Liver (tissue), 8 donors: ENCODE measurements at regions not wholly inside any gene's neighbourhood (a gene's known extent, or its start where the extent isn't known, plus 50 kb on each side); places are given as distances from the start of the nearest gene placed in this dataset.

ENCODE experiments used
- DNase-seq: peaks from one replicate; pipeline ENCODE4 v3.0.0-alpha.2; 2017; ENCODE audit warnings: low spot score
- H3K27ac ChIP-seq, 2 donors: one replicate each; pipeline ENCODE4 v1.7.0; 2013; ENCODE audit warnings: inconsistent platforms in 2 of 2, low read length in 2 of 2, control low read depth in 1 of 2, low read depth in 1 of 2, mild to moderate bottlenecking in 1 of 2
- H3K27me3 ChIP-seq, 4 donors: one replicate each; pipeline versions ENCODE4 v1.6.1 to v1.7.0; 2013; ENCODE audit warnings: low read length in 3 of 4, inconsistent platforms in 1 of 4, mild to moderate bottlenecking in 1 of 4, moderate library complexity in 1 of 4; ENCODE audit not compliant: control insufficient read depth in 4 of 4, insufficient read depth in 4 of 4
- H3K36me3 ChIP-seq, 4 donors: one replicate each; pipeline versions ENCODE4 v1.6.1 to v1.7.0; 2013; ENCODE audit warnings: low read length in 3 of 4, mild to moderate bottlenecking in 3 of 4, low read depth in 1 of 4, moderate library complexity in 1 of 4; ENCODE audit not compliant: control insufficient read depth in 4 of 4, insufficient read depth in 3 of 4
- H3K4me1 ChIP-seq, 4 donors: one replicate each; pipeline versions ENCODE4 v1.6.1 to v1.7.0; 2013; ENCODE audit warnings: low read length in 3 of 4, mild to moderate bottlenecking in 3 of 4, moderate library complexity in 1 of 4; ENCODE audit not compliant: control insufficient read depth in 4 of 4, insufficient read depth in 4 of 4
- H3K4me3 ChIP-seq, 3 donors: one replicate each; pipeline versions ENCODE4 v1.6.1 to v1.7.0; 2013; ENCODE audit warnings: low read length in 3 of 3, control low read depth in 1 of 3, low read depth in 1 of 3, mild to moderate bottlenecking in 1 of 3
- H3K9ac ChIP-seq, 2 donors: one replicate each; pipeline ENCODE4 v1.7.0; 2013; ENCODE audit warnings: low read length in 2 of 2, mild to moderate bottlenecking in 2 of 2, moderate library complexity in 2 of 2, control low read depth in 1 of 2, low read depth in 1 of 2
- H3K9me3 ChIP-seq, 4 donors: one replicate each; pipeline versions ENCODE4 v1.6.1 to v1.7.0; 2013; ENCODE audit warnings: low read length in 3 of 4; ENCODE audit not compliant: control insufficient read depth in 4 of 4
- ATF3 ChIP-seq: IDR thresholded peaks from 2 replicates; pipeline ENCODE4 v1.6.1; 2016; ENCODE audit warnings: antibody characterized with exemption
- CTCF ChIP-seq: fragments of 150-350 bp; IDR thresholded peaks from 2 replicates; pipeline ENCODE4 v1.5.1; 2017; ENCODE audit warnings: improper control_type of control experiment, low read depth, low read length; ENCODE audit not compliant: missing input control
- FOXA1 ChIP-seq: IDR thresholded peaks from 2 replicates; pipeline ENCODE4 v1.6.1; 2016; ENCODE audit warnings: antibody characterized with exemption
- FOXA2 ChIP-seq: IDR thresholded peaks from 2 replicates; pipeline ENCODE4 v1.6.1; 2016; ENCODE audit warnings: antibody characterized with exemption
- GABPA ChIP-seq, 2 donors: IDR thresholded peaks in 1 of 2; conservative IDR thresholded peaks in 1 of 2; 2 replicates each; pipeline ENCODE4 v1.6.1; 2016; ENCODE audit warnings: antibody characterized with exemption in 2 of 2, mild to moderate bottlenecking in 1 of 2, moderate library complexity in 1 of 2
- JUND ChIP-seq, 2 donors: IDR thresholded peaks; 2 replicates each; pipeline ENCODE4 v1.6.1; 2016; ENCODE audit warnings: antibody characterized with exemption in 2 of 2
- MAX ChIP-seq: IDR thresholded peaks from 2 replicates; pipeline ENCODE4 v1.6.1; 2016; ENCODE audit warnings: antibody characterized with exemption
- NR2F2 ChIP-seq: IDR thresholded peaks from 2 replicates; pipeline ENCODE4 v1.6.1; 2016; ENCODE audit warnings: antibody characterized with exemption
- RAD21 ChIP-seq, 2 donors: IDR thresholded peaks; 2 replicates each; pipeline ENCODE4 v1.6.1; 2016; ENCODE audit warnings: antibody characterized with exemption in 2 of 2, mild to moderate bottlenecking in 2 of 2
- REST ChIP-seq: IDR thresholded peaks from 2 replicates; pipeline ENCODE4 v1.6.1; 2016; ENCODE audit warnings: antibody characterized with exemption, mild to moderate bottlenecking
- RXRA ChIP-seq, 2 donors: IDR thresholded peaks; 2 replicates each; pipeline ENCODE4 v1.6.1; 2017 to 2018; ENCODE audit warnings: antibody characterized with exemption in 2 of 2, mild to moderate bottlenecking in 1 of 2
- SP1 ChIP-seq: IDR thresholded peaks from 2 replicates; pipeline ENCODE4 v1.6.1; 2018; ENCODE audit warnings: antibody characterized with exemption, mild to moderate bottlenecking
- TAF1 ChIP-seq: conservative IDR thresholded peaks from 2 replicates; pipeline ENCODE4 v1.6.1; 2016; ENCODE audit warnings: antibody characterized with exemption, mild to moderate bottlenecking
- YY1 ChIP-seq: IDR thresholded peaks from 2 replicates; pipeline ENCODE4 v1.6.1; 2016; ENCODE audit warnings: antibody characterized with exemption, mild to moderate bottlenecking
- ZBTB33 ChIP-seq: IDR thresholded peaks from 2 replicates; pipeline ENCODE4 v1.6.1; 2016; ENCODE audit warnings: antibody characterized with exemption
- WGBS: extraction: QIAGEN DNeasy Blood & Tissue Kit; methylation state at CpG from one replicate; pipeline ENCODE4 v1.1.7; 2013; 5-methylcytosine and 5-hydroxymethylcytosine counted together
- donor health status: healthy.
- donor health status: healthy.
- donor health status: healthy.
- donor health status: healthy.
- donor health status: healthy.

GRCh38 chr7:112575864-112576263, 95.1 kb downstream of the LSMEM1 start (continued):
- no peak for TF ChIP-seq YY1
- no peak for TF ChIP-seq RXRA (IDR thresholded peaks at IDR 0.05)

GRCh38 chr7:112579388-112579787, 98.6 kb downstream of the LSMEM1 start:
- Histone ChIP-seq H3K9ac (no peak overlapping the region), H3K9me3 (no peaks in the 10 kb centered on the region), H3K4me3 (no peak overlapping the region), H3K36me3 (no peaks in the 10 kb centered on the region), H3K27ac (no peak overlapping the region), H3K27me3 (no peaks in the 10 kb centered on the region), H3K4me1 (no peaks in the 10 kb centered on the region)
- 83% methylated on average over 4 of the region's 4 CpGs for WGBS
- DNase-seq = no peak
- TF ChIP-seq ATF3 (no peak), FOXA2 (no peak), CTCF (no peak), REST (no peak), RXRA (IDR thresholded peaks at IDR 0.05) (no peak), FOXA1 (no peak), NR2F2 (no peak), GABPA (IDR thresholded peaks at IDR 0.05 in 1 of 2, conservative IDR thresholded peaks at IDR 0.05 in 1 of 2) (no peak), MAX (no peak), SP1 (no peak), YY1 (no peak), TAF1 (no peak), ZBTB33 (no peak), JUND (IDR thresholded peaks at IDR 0.05) (no peak), RAD21 (IDR thresholded peaks at IDR 0.05) (no peak)
